ENCODE measurements at regions not wholly inside any gene's neighbourhood (a gene's known extent, or its start where the extent isn't known, plus 50 kb on each side); places are given as distances from the start of the nearest gene placed in this dataset.

- intact Hi-C loops (cut with DNase I, micrococcal nuclease): no loop called here
- ATAC-seq: no peak
- DNase-seq: no peak
These were observed 169.9 kb downstream of the ZNF330 start for GRCh38 chr4:141390571-141390970.

GRCh38 chr4:141391293-141391692 lies 170.6 kb downstream of the ZNF330 start:
- ATAC-seq: no peak
- no peak for DNase-seq
- intact Hi-C loops (cut with DNase I, micrococcal nuclease): no loop called here

- intact Hi-C loops (cut with DNase I, micrococcal nuclease): no loop called here
- ATAC-seq (no peak), DNase-seq (no peak)
These were observed 171.1 kb downstream of the ZNF330 start for GRCh38 chr4:141391771-141392170.

GRCh38 chr4:141395246-141395830 lies 174.6 kb downstream of the ZNF330 start:
- no peak for DNase-seq
- ATAC-seq: no peak
- intact Hi-C loops (cut with DNase I, micrococcal nuclease): no loop called here

- intact Hi-C loops (cut with DNase I, micrococcal nuclease): no loop called here
- DNase-seq (no peak), ATAC-seq (no peak)
These were observed 175.2 kb downstream of the ZNF330 start for GRCh38 chr4:141395919-141396318.

- intact Hi-C loops (cut with DNase I, micrococcal nuclease): no loop called here
- ATAC-seq: no peak
- no peak for DNase-seq
These were observed 182.0 kb downstream of the ZNF330 start for GRCh38 chr4:141402712-141403111.

GRCh38 chr4:141403782-141404181 lies 183.1 kb downstream of the ZNF330 start:
- intact Hi-C loops (cut with DNase I, micrococcal nuclease): no loop called here
- no peak for ATAC-seq
- DNase-seq: no peak

- DNase-seq: no peak
These were observed 185.5 kb downstream of the ZNF330 start for GRCh38 chr4:141406237-141406636.

GRCh38 chr4:141409556-141409955 lies 188.9 kb downstream of the ZNF330 start:
- DNase-seq (no peak), ATAC-seq (no peak)
- intact Hi-C loops (cut with DNase I, micrococcal nuclease): no loop called here

More at GRCh38 chr4:141406237-141406636, 185.5 kb downstream of the ZNF330 start:
- no peak for ATAC-seq
- intact Hi-C loops (cut with DNase I, micrococcal nuclease): no loop called here

GRCh38 chr4:141410839-141411238 lies 190.1 kb downstream of the ZNF330 start:
- intact Hi-C loops (cut with DNase I, micrococcal nuclease): no loop called here
- DNase-seq (no peak), ATAC-seq (no peak)

GRCh38 chr4:141411936-141412335 lies 191.2 kb downstream of the ZNF330 start:
- intact Hi-C loops (cut with DNase I, micrococcal nuclease): no loop called here
- DNase-seq: no peak
- no peak for ATAC-seq

- ATAC-seq (no peak), DNase-seq (no peak)
- intact Hi-C loops (cut with DNase I, micrococcal nuclease): no loop called here
These were observed 192.7 kb downstream of the ZNF330 start for GRCh38 chr4:141413366-141413765.

GRCh38 chr4:141415651-141416050 lies 195.0 kb downstream of the ZNF330 start:
- intact Hi-C loops (cut with DNase I, micrococcal nuclease): no loop called here
- ATAC-seq: no peak
- no peak for DNase-seq

- ATAC-seq (no peak), DNase-seq (no peak)
- intact Hi-C loops (cut with DNase I, micrococcal nuclease): no loop called here
These were observed 195.5 kb downstream of the ZNF330 start for GRCh38 chr4:141416219-141416618.

GRCh38 chr4:141416677-141417363 lies 196.1 kb downstream of the ZNF330 start:
- no peak for DNase-seq
- ATAC-seq: no peak
- intact Hi-C loops (cut with DNase I, micrococcal nuclease): no loop called here

- DNase-seq: no peak
- ATAC-seq: no peak
- intact Hi-C loops (cut with DNase I, micrococcal nuclease): no loop called here
These were observed 196.7 kb downstream of the ZNF330 start for GRCh38 chr4:141417387-141417786.

- intact Hi-C loops (cut with DNase I, micrococcal nuclease): no loop called here
- ATAC-seq: no peak
- no peak for DNase-seq
These were observed 204.4 kb downstream of the ZNF330 start for GRCh38 chr4:141425124-141425523.

GRCh38 chr4:141427726-141428296 lies 207.1 kb downstream of the ZNF330 start:
- no peak for DNase-seq
- ATAC-seq: no peak
- intact Hi-C loops (cut with DNase I, micrococcal nuclease): no loop called here

GRCh38 chr4:141429933-141430332 lies 206.4 kb upstream of the IL15 start:
- no peak for DNase-seq
- intact Hi-C loops (cut with DNase I, micrococcal nuclease): no loop called here
- no peak for ATAC-seq

- intact Hi-C loops (cut with DNase I, micrococcal nuclease): no loop called here
- no peak for DNase-seq
- no peak for ATAC-seq
These were observed 205.7 kb upstream of the IL15 start for GRCh38 chr4:141430686-141431085.
